Nephron (organoid): ENCODE measurements at regions not wholly inside any gene's neighbourhood (a gene's known extent, or its start where the extent isn't known, plus 50 kb on each side); places are given as distances from the start of the nearest gene placed in this dataset.

ENCODE experiments used
- H3K27ac Mint-ChIP-seq, 3 experiments: 2 replicates each; pipeline ENCODE4 v1.8.0; 2020; ENCODE audit warnings: mixed read lengths in 3 of 3, mild to moderate bottlenecking in 2 of 3, moderate library complexity in 1 of 3
- H3K27me3 Mint-ChIP-seq: 2 replicates; pipeline ENCODE4 v1.8.0; 2021; ENCODE audit warnings: low read depth, mild to moderate bottlenecking, moderate library complexity, mixed read lengths
- H3K36me3 Mint-ChIP-seq: 2 replicates; pipeline ENCODE4 v1.8.0; 2020; ENCODE audit warnings: low read depth, mixed read lengths
- H3K4me1 Mint-ChIP-seq: 2 replicates; pipeline ENCODE4 v1.8.0; 2020; ENCODE audit warnings: mixed read lengths
- H3K4me3 Mint-ChIP-seq, 3 experiments: 2 replicates each; pipeline ENCODE4 v1.8.0; 2020; ENCODE audit warnings: mild to moderate bottlenecking in 3 of 3, mixed read lengths in 3 of 3, moderate library complexity in 2 of 3
- H3K9me3 Mint-ChIP-seq: 2 replicates; pipeline ENCODE4 v1.8.0; 2020; ENCODE audit warnings: mixed read lengths
- CTCF ChIP-seq, 3 experiments: fragments of 200-600 bp; sonication (generic); IDR thresholded peaks; one replicate each; pipeline ENCODE4 v1.5.0; 2021; ENCODE audit warnings: antibody characterized with exemption in 3 of 3; ENCODE audit not compliant: unreplicated experiment in 3 of 3

GRCh38 chr10:111852801-111853200 lies 330.8 kb downstream of the GPAM start:
- Mint-ChIP-seq H3K27ac (no peak overlapping the region), H3K36me3 (no peaks in the 10 kb centered on the region), H3K9me3 (peaks cover 4% of the 10 kb centered on the region), H3K4me1 (no peaks in the 10 kb centered on the region), H3K4me3 (no peak overlapping the region), H3K27me3 (no peaks in the 10 kb centered on the region)
- no peak for TF ChIP-seq CTCF (IDR thresholded peaks at IDR 0.05; ENCODE audit: unreplicated experiment in 3 of 3)

GRCh38 chr10:111856631-111857030 lies 326.9 kb downstream of the GPAM start:
- no peaks in the 10 kb centered on the region for H3K4me1 Mint-ChIP-seq
- TF ChIP-seq CTCF (IDR thresholded peaks at IDR 0.05; ENCODE audit: unreplicated experiment in 3 of 3), result peak; percentile 51 to 55 (median 54)
- no peaks in the 10 kb centered on the region for H3K27me3 Mint-ChIP-seq
- H3K4me3 Mint-ChIP-seq, result no peak overlapping the region
- H3K9me3 Mint-ChIP-seq, result no peaks in the 10 kb centered on the region
- no peak overlapping the region for H3K27ac Mint-ChIP-seq
- no peaks in the 10 kb centered on the region for H3K36me3 Mint-ChIP-seq

DNA sequence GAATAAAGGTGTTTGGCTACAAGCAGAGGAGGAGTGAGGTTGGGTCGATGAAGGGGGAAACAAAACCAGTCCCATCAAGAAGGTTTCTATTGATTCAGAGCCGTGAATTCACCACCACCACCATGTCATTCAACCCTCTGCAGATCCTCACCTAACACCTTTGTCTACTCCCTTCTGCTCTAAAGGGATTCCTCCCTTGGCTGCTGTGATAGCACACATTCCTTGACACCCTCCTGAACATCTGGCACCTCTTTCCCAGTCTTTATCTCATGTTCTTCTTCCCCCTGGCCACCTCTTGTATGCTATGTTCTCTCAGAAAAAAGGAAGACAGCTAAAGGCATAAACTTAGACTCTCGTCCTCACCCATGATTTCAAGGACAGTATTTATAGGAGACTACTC lies 318.0 kb downstream of the GPAM start:
- Mint-ChIP-seq H3K27me3 (no peaks in the 10 kb centered on the region), H3K36me3 (no peaks in the 10 kb centered on the region), H3K4me3 (no peak overlapping the region), H3K4me1 (no peaks in the 10 kb centered on the region), H3K9me3 (no peaks in the 10 kb centered on the region), H3K27ac (no peak overlapping the region)
- TF ChIP-seq CTCF (IDR thresholded peaks at IDR 0.05; ENCODE audit: unreplicated experiment in 3 of 3), result no peak

DNA sequence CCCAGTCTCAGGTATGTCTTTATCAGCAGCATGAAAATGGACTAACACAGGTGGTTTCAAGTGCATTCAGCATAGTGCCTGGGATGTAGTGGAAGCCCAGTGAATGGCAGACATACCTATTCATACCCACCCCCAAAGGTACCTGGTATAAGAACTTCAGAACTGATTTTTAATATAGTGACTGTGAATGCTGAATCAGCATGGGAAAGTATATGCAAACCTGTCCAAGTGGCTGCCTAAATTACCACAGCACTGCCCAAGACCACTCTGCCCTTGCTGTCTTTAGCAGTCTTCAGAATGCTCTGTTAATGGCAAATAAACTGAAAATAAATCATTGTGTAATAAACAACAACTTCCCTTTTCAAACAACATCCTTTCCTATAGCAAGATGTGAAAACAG lies 312.1 kb downstream of the GPAM start:
- no peaks in the 10 kb centered on the region for H3K36me3 Mint-ChIP-seq
- no peak for TF ChIP-seq CTCF (IDR thresholded peaks at IDR 0.05; ENCODE audit: unreplicated experiment in 3 of 3)
- H3K27ac Mint-ChIP-seq, result no peak overlapping the region
- no peaks in the 10 kb centered on the region for H3K9me3 Mint-ChIP-seq
- H3K4me3 Mint-ChIP-seq, result no peak overlapping the region
- peaks cover 8% of the 10 kb centered on the region for H3K27me3 Mint-ChIP-seq
- H3K4me1 Mint-ChIP-seq, result no peaks in the 10 kb centered on the region

DNA sequence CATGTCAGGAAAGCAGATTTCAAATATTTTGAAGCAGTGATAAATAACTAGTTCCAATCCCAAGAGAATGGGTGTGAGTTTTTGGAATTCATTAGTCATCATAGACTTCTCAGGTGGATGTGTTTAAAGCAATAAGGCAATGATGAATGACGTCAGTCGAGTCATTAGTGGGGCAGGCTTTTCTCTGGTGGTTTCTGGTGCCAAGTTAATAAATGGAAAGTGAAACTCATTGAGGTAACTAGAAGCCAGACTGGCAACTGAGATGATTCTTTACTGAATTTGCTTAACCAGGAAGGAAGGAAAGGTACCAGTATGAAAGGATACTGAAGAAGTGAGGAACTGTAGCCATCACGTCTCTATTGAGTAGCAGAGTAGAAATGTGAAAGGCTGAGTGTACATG lies 311.0 kb downstream of the GPAM start:
- Mint-ChIP-seq H3K9me3 (no peaks in the 10 kb centered on the region), H3K27me3 (peaks cover 8% of the 10 kb centered on the region), H3K36me3 (no peaks in the 10 kb centered on the region), H3K27ac (no peak overlapping the region), H3K4me1 (no peaks in the 10 kb centered on the region), H3K4me3 (no peak overlapping the region)
- TF ChIP-seq CTCF (IDR thresholded peaks at IDR 0.05; ENCODE audit: unreplicated experiment in 3 of 3), result no peak

DNA sequence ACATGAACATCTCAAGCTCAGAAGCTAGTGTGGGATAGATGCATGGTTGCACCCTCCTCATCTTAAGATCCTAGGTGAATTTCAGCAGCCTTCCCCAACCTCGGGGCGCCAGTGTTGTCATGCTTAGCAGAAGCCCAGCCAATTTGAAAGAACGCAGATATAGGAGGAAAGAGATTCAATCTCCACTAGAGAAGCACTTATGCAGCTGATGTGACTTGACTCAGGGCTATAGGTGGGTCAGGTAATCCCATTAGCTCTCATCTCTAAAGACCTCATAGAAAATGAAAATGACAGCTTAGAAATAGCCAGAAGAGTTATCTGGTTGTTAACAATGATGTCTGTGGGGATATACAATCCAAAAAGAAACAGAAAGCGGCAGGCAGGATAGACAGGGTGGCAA lies 310.5 kb downstream of the GPAM start:
- no peak for TF ChIP-seq CTCF (IDR thresholded peaks at IDR 0.05; ENCODE audit: unreplicated experiment in 3 of 3)
- Mint-ChIP-seq H3K27ac (no peak overlapping the region), H3K27me3 (peaks cover 8% of the 10 kb centered on the region)

More for the DNA sequence above, 310.5 kb downstream of the GPAM start:
- no peaks in the 10 kb centered on the region for H3K4me1 Mint-ChIP-seq
- no peak overlapping the region for H3K4me3 Mint-ChIP-seq
- no peaks in the 10 kb centered on the region for H3K36me3 Mint-ChIP-seq
- H3K9me3 Mint-ChIP-seq, result peaks cover 3% of the 10 kb centered on the region
